ENCODE measurements at regions not wholly inside any gene's neighbourhood (a gene's known extent, or its start where the extent isn't known, plus 50 kb on each side); places are given as distances from the start of the nearest gene placed in this dataset.
"Not testable (repeated sequence)": the region's sequence is repeated elsewhere in the genome, so short reads cannot be mapped to it uniquely, and the experiment has no call there.

- DNase-seq: no peak
Measured at GRCh38 chr10:21363731-21364104, 161.8 kb downstream of the SKIDA1 start.

DNA sequence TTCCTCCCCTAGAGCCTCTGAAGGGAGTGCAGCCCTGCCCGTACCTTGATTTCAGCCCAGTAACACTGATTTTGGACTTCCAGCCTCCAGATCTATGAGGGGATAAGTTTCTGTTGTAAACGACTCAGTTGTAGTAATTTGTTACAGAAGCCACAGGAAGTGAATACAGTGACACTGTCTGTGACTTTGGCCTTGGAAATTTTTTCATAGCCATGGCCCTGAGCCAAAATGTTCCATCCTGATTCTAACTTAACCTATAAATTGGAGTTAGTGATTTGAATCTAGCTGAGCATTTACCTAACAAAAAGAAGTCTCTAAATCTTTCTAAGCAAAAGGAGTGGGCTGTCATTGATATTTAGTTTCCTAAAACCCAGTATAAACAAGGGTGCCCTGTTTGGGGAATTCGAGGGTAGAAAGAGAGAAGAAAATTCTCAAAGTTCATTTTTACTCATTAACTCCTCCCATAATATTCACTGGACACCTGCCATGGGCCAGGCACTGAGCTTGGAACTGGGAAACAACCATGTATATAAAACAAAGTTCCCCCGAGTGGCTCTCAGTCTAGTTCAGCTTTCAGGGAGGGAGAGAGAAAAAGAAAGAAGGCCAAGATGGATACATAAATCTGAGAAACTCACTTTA is 162.3 kb downstream of the SKIDA1 start:
- DNase-seq: no peak

GRCh38 chr10:21359202-21359601 is 166.3 kb downstream of the SKIDA1 start:
- no peak for DNase-seq

DNA sequence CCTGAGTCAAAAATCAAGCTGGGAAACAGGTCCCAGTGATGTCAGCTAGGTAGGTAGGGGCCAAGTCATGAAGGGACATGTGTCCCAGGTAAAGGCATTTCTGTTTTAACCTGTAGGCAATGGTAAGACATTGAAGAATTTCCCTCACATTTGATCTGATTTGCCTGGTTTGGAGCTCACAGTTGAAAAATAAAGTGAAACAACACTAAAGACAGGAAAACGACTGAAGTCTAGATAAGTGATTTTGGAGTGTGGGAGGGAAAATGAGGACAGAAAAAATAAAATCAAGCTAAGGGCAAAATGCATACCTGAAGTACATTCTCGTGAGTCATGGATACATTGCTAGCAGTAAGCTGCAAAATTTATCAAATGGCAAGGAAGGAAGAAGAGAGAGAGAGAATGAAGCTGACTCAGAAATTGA is 169.9 kb downstream of the SKIDA1 start:
- DNase-seq: no peak

DNA sequence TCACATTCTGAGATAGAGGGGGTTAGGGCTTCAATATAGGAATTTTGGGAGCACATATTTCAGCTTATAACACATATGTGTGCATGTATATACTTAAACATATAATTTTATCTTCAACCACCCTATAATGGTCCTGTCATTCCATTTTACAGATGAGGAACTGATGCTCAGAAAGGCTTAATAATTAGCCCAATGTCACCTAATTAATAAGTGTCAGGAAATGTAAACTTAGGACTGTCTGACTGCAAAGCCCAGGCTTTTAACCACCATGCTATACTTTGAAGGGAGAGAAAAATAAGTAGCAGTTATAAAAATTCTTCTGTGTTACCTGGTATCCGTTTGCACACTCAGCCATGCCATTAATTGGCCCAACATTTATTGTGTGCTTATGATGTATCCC is 172.6 kb downstream of the SKIDA1 start:
- no peak for DNase-seq

DNA sequence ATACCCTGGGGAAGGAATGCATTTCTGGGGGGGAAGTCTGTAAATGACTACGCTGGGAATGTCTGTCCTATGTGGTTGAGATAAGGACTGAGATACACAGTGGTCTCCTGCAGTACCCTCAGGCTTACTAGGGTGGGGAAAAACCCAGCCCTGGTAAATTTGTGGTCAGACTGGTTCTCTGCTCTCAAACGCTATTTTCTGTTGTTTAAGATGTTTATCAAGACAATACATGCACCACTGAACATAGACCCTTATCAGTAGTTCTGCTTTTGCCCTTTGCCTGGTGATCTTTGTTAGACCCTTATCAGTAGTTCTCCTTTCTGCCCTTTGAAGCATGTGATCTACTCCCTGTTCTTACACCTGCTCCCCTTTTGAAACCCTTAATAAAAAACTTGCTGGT is 173.9 kb downstream of the SKIDA1 start:
- DNase-seq: not testable (repeated sequence)

GRCh38 chr10:21349912-21350286 is 175.6 kb downstream of the SKIDA1 start:
- no peak for DNase-seq

GRCh38 chr10:21347785-21348170 is 177.7 kb downstream of the SKIDA1 start:
- DNase-seq: no peak

- no peak for DNase-seq
Measured at GRCh38 chr10:21347043-21347784, 178.3 kb downstream of the SKIDA1 start.

GRCh38 chr10:21343087-21343486 is 182.4 kb downstream of the SKIDA1 start:
- DNase-seq: no peak

- DNase-seq: not testable (repeated sequence)
Measured at GRCh38 chr10:21342499-21342898, 183.0 kb downstream of the SKIDA1 start.

- no peak for DNase-seq
Measured at GRCh38 chr10:21340331-21340730, 185.2 kb downstream of the SKIDA1 start.

GRCh38 chr10:21337171-21337792 is 188.2 kb downstream of the SKIDA1 start:
- no peak for DNase-seq

- DNase-seq: no peak
Measured at GRCh38 chr10:21336476-21337170, 188.9 kb downstream of the SKIDA1 start.

DNA sequence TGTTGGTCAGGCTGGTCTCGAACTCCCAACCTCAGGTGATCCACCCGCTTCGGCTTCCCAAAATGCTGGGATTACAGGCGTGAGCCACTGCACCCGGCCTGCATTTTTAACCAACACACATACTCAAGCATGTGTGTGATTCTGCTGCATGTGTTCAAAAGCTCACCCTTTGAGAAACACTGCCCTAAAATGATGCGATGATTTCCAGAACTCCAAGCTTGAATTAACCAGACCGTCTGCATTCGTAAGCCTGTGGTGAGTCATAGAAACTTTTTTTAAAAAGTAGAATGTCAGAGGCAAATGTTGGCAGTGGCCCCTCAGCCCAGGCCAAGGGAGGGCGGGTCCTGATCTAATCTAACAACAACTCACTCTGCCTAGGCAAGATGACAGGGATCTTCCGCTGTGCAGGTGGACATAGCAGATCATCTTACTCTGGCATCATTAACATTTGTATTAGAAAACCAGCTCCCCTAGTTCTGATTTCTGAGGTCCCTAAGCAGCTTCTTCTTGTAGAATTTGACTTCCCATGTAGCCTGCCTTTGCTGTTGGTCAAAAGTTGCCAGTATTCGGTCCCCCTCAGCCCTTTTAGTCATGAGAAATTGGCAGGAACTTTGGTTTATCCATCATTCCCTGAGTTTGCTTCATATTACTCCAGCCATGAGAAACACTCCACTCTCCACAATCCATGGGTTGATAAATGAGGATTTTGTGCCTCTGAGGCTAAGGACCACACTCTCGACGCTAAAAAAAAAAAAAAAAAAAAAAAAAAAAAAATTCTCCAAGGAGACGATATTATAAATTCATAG is 190.4 kb downstream of the SKIDA1 start:
- DNase-seq: no peak

- DNase-seq: no peak
Measured at GRCh38 chr10:21330628-21331020, 194.9 kb downstream of the SKIDA1 start.

- no peak for DNase-seq
Measured at GRCh38 chr10:21329995-21330627, 195.4 kb downstream of the SKIDA1 start.

DNA sequence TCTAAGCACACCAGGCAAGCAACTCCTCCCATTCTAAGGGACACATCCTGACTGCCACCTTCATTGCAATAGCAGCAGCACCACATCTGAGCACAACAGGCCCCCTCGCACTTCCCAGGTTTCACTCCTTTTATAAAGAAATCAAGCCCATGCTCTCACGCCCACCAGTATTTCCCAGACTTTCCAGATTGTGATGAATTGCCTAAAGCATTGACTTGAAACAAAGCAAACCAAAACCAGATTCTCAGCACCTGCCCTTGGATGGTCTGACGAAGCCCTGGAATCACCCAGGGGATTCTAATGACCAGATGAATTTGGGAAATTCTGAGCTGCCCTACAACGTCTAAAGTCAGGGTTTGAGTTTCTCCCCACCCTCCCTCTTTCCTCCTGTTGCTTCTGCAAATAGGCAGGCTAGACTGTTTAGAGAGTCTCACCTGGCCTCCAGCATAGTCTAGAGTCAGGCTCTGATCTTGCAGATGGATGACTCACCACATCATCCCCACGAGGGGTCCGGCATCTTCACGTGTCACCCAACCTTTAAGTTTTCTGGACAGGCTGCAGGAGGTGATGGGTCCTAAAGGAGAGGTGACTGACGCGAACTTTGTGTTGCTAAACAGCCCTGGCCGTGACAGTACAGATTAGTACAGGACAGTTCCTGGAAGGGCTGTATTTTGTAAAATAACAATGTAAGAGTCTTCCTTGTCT is 198.0 kb downstream of the SKIDA1 start:
- DNase-seq: no peak

DNA sequence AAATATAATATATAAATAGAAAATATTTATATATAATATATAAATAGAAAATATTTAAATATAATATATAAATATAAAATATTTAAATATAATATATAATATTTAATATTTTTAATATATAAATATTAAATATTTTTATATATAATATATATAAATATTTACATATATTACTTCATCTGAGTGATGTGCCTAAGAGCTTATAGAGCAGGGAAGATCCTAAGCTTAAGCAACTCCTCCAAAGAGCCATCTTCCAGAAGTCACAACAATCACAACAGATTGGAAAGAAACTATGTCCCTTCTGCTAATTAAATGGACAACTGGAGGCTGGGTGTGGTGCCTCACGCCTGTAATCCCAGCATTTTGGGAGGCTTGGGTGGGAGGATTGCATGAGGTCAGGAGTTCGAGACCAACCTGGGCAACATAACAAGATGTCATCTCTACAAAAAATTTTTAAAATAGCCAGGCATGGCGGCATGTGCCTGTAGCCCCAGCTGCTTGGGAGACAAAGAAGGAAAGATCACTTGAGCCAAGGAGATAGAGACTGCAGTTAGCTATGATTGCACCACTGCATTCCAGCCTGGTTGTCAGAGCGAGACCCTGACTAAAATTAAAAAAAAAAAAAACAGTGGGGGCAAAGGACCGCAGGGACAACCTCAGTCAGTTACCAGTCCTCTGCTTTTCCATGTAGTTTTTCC is 198.7 kb downstream of the SKIDA1 start:
- no peak for DNase-seq

GRCh38 chr10:21318540-21319167 is 206.8 kb downstream of the SKIDA1 start:
- no peak for DNase-seq

GRCh38 chr10:21317902-21318301 is 207.6 kb downstream of the SKIDA1 start:
- no peak for DNase-seq
